Coronary artery (tissue), 2 donors: ENCODE measurements at regions not wholly inside any gene's neighbourhood (a gene's known extent, or its start where the extent isn't known, plus 50 kb on each side); places are given as distances from the start of the nearest gene placed in this dataset.

Experiments used
- DNase-seq: peaks from one replicate; pipeline ENCODE4 v3.0.0-alpha.2; 2017; ENCODE audit warnings: low spot score
- H3K27ac ChIP-seq, 2 donors: fragments of 200-600 bp; sonication (generic); one replicate each; pipeline ENCODE4 v1.5.1; 2016 to 2019
- H3K4me3 ChIP-seq: fragments of 200-600 bp; sonication (generic); 2 replicates; pipeline ENCODE4 v1.5.1; 2016; ENCODE audit warnings: mild to moderate bottlenecking, moderate library complexity
- TF ChIP-seq, protein P1 (sequence below): fragments of 200-600 bp; sonication (generic); IDR thresholded peaks from one replicate; pipeline ENCODE4 v1.5.1; 2019; ENCODE audit warnings: antibody characterized with exemption

- no peak overlapping the region for H3K4me3 ChIP-seq
- no peak for DNase-seq
- no peak overlapping the region for H3K27ac ChIP-seq
- TF ChIP-seq, protein P1, sequence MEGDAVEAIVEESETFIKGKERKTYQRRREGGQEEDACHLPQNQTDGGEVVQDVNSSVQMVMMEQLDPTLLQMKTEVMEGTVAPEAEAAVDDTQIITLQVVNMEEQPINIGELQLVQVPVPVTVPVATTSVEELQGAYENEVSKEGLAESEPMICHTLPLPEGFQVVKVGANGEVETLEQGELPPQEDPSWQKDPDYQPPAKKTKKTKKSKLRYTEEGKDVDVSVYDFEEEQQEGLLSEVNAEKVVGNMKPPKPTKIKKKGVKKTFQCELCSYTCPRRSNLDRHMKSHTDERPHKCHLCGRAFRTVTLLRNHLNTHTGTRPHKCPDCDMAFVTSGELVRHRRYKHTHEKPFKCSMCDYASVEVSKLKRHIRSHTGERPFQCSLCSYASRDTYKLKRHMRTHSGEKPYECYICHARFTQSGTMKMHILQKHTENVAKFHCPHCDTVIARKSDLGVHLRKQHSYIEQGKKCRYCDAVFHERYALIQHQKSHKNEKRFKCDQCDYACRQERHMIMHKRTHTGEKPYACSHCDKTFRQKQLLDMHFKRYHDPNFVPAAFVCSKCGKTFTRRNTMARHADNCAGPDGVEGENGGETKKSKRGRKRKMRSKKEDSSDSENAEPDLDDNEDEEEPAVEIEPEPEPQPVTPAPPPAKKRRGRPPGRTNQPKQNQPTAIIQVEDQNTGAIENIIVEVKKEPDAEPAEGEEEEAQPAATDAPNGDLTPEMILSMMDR, result no peak
Measured at GRCh38 chr12:88393017-88393767, 187.1 kb downstream of the KITLG start.

DNA sequence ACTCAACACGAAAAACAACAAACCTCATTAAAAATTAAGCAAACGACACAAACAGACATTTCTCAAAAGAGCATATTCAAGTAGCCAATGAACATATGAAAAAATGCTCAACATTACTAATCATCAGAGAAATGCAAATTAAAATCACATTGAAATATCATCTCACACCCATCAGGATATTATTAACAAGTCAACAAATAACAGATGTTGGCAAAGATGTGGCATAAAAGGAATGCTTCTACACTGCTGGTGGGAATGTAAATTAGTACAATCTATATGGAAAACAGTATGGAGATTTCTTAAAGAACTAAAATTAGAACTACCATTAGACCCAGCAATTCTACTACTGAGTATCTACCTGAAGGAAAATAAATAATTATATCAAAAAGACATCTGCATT lies 182.2 kb downstream of the KITLG start:
- TF ChIP-seq, protein P1, result no peak
- Histone ChIP-seq H3K4me3 (no peak overlapping the region), H3K27ac (no peak overlapping the region)
- DNase-seq, result no peak

- TF ChIP-seq, protein P1, result no peak
- no peak overlapping the region for H3K4me3 ChIP-seq
- DNase-seq, result no peak
- H3K27ac ChIP-seq, result no peak overlapping the region
Measured at GRCh38 chr12:88399811-88400210, 180.5 kb downstream of the KITLG start.

- H3K27ac ChIP-seq, result no peak overlapping the region
- no peak for DNase-seq
- H3K4me3 ChIP-seq, result no peak overlapping the region
- TF ChIP-seq, protein P1, result no peak
Measured at GRCh38 chr12:88400302-88400701, 180.0 kb downstream of the KITLG start.

- Histone ChIP-seq H3K4me3 (no peak overlapping the region), H3K27ac (no peak overlapping the region)
- TF ChIP-seq, protein P1, result no peak
- no peak for DNase-seq
Measured at GRCh38 chr12:88401155-88401554, 179.1 kb downstream of the KITLG start.

DNA sequence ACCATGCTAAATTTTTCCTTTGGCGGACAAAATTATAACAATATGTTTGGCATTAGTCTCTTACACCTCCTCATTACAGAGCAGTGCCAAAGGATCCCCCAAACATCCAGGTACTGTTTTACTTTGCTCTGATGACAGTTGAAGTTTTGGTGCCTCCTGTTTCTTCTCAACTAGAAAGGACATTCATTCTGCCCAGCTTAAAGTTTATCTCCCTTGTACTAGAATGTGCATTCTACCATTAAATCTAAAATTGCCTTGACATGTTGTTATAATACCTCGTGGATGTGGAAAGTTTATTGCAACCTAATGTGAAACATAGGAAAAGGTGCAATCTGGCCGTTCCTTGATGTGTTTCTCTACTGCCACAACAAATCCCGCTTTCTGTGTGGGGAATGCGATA lies 173.4 kb downstream of the KITLG start:
- TF ChIP-seq, protein P1, result no peak
- Histone ChIP-seq H3K27ac (no peak overlapping the region), H3K4me3 (no peak overlapping the region)
- no peak for DNase-seq

DNA sequence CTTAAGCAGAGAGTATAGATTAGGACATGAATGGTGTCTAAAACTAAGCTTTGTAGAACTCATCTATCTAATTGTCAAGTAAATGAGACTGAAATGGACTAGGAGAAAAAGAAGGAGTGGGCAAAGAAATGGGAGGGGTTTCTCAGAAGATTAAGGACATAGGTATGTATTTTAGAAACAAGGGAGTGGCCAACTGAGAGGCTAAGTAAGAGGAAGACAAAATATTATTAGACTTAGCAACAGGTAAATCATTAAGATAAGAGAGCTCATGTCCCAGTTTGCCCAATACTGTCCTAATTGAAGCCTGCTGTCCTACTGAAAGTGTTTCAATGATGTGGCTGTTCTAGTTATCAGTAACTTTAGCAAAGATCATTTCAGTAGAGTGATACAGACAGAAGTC lies 171.4 kb downstream of the KITLG start:
- H3K27ac ChIP-seq, result no peak overlapping the region
- H3K4me3 ChIP-seq, result no peak overlapping the region
- no peak for DNase-seq
- TF ChIP-seq, protein P1, result no peak
